GM19035 (cell line): ENCODE measurements at regions not wholly inside any gene's neighbourhood (a gene's known extent, or its start where the extent isn't known, plus 50 kb on each side); places are given as distances from the start of the nearest gene placed in this dataset.

Source experiments
- ATAC-seq: cut with Tn5 transposase; IDR thresholded peaks from one replicate; pipeline ENCODE4 v1.9.1; 2021; ENCODE audit not compliant: unreplicated experiment

- ATAC-seq: no peak
Measured at GRCh38 chr2:42848265-42848664, 55.9 kb upstream of the HAAO start.

GRCh38 chr2:42847596-42848151, 55.3 kb upstream of the HAAO start:
- no peak for ATAC-seq

GRCh38 chr2:42846932-42847595, 54.7 kb upstream of the HAAO start:
- no peak for ATAC-seq

GRCh38 chr2:42846026-42846425, 53.6 kb upstream of the HAAO start:
- ATAC-seq: no peak

- no peak for ATAC-seq
Measured at GRCh38 chr2:42844901-42845821, 52.8 kb upstream of the HAAO start.

- no peak for ATAC-seq
Measured at GRCh38 chr2:42844366-42844765, 52.0 kb upstream of the HAAO start.

GRCh38 chr2:42843611-42844010, 51.2 kb upstream of the HAAO start:
- no peak for ATAC-seq

- no peak for ATAC-seq
Measured at GRCh38 chr2:42843131-42843530, 50.7 kb upstream of the HAAO start.

GRCh38 chr2:42842466-42842865, 50.1 kb upstream of the HAAO start:
- no peak for ATAC-seq
